ENCODE measurements at regions not wholly inside any gene's neighbourhood (a gene's known extent, or its start where the extent isn't known, plus 50 kb on each side); places are given as distances from the start of the nearest gene placed in this dataset.
A peak's percentile ranks its signal among the peaks of the same experiment; 100 is the strongest.

DNA sequence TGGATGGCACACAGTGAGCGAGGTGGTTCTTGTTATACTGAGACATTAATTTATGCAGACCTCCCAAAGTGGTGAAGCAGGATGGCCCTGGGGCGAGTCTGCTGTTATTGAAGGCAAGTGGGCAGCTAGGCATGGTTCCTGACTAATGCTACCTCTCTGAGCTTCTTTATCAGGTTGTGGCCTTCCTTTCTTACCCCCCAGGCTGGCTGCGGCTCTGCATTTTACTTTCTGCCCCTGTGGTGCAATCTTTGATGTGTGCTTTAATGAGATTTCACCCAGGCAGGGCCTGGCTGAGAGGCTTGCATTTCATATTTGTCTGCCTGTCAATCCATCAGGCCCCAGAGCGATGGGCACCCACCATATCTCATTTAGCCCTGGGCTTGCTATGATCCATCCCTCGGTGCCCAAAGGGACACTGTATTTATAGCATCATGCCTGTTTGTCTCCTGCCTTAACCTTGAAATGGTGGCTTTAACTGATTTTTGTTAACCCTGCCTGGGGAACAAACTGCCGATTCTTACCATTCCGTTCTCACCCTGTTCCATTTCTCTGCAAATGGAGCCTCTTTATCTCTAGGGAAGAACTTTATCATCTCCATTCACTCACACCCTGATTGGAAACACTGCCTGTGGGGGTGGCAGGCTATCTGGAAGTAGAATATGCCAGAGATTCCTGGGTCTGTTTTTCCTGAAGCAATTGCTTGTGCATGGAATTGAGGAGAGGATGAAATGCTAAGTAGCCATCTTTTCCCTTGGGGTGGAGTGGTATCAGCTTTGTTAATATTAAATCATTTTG, 316.2 kb upstream of the THSD7B start:
- no peak for DNase-seq

DNA sequence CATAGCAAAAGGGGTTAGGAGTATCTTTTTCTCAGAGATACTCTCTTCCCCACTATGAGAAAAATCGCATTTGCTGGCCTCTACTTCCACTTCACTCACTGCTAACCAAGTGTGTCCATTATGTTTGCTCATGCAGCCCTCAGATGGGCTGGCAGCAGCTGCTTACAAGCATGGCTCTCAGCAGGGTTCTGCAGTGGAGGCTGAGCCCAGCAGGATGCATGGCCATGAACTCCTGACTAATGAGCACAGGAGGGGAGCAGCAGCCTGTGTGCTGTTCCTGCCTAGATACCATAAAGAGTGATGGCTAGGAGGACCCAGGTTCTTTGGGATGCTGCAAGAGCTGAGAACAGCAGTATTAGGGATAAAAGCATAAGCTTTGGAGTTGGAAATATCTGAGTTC, 316.9 kb upstream of the THSD7B start:
- DNase-seq, result no peak

DNA sequence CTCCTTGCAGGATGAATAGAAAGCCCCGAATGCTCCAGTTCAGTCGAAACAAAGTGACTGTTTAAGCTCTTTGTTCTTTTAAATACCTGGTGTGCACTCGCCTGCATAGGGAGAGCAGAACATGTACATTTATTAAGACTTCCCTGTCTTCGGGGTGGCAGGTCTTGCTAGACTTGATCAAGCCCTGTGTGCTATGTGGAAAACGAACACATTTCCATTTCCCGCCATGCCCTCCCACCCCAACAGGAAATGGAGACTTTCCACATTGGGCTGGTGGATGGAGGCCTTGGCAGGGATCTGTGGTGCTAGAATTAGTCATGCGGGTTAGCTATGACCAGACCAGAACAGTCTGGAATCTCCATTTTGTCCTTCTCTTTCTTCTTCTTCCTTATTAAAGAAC, 321.0 kb upstream of the THSD7B start:
- no peak for DNase-seq

DNA sequence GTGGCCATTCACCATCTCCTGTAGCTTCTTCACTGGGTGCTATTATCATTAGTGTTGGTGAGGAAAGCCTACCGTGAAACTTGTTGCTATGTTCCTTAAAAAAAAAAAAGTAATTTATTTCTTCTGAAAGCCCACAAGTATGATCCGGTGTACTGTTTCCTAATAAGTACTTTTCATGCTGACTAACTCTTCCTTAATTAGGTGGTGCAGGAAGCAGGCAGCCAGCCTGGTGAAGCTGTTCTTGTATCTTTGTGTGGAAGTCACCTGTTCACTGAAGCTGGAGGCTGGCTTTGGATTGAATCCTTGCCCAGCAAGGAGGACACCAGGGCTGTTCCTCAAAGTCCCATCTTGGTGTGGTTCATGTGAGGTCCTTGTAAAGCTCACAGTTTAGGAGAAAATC, 321.7 kb upstream of the THSD7B start:
- no peak for DNase-seq

DNA sequence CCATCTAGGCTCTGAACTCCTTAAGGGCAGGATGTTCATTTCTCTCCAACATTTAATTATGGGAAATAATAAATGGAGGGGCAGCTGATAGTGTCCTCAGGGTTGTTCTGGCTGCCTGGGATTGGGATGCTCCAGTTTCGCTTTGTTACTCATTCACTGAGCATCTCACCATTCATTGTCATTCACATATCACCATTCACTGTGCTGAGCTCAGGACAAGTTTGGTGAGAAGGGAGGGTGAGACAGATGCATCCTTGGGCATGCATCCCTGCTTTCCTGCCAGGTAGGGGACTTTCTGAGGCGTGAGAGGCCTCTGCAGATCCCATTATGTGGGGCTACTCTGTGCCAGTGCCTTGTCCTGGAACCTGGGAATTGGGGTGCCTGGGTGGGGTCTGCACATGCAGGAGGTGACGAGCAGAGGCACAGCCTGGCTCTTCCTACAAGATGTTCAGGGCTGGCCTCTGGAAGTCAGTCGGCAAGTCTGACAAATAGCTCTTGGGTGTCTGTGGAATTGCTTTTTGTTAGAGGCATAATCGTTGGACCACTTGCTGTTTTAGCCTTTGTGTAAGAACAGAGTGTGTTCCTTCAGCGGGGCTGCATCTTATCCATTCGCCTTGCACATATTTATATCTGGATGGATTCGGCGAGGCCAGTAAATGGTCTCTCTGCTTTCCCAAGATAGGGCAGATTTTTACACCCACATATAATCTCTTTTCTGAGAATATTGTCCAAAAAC, 323.2 kb upstream of the THSD7B start:
- no peak for DNase-seq

DNA sequence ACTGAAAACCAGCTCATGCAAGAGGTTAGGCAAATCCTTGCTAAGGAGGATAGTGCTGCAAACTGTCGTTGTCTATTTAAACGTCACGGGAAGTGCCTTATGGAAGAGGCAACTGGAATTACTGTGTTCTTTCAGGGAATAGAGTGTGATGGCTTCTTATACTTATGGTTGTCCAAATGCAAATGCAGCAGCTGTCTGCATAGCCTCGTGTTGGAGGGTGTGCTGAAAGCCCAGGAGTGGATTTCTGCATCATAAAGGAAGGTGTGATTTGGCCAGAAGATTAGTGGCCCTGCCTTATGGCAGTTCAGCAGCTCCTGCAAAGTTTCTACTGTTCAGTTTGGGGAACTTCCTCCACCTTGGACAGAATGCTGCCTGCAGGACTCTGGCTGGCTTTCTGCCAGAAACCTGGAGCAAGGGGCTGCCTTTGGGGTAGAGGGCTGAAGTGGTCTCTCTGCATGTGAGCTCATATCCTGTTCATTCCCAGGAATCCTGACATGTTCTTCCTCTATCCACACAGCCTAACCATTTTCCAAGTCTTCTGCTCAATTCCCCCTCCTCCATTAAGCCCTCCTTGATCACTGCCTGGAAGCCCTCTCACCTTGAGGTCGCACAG, 321.2 kb upstream of the CXCR4 start:
- no peak for DNase-seq

DNA sequence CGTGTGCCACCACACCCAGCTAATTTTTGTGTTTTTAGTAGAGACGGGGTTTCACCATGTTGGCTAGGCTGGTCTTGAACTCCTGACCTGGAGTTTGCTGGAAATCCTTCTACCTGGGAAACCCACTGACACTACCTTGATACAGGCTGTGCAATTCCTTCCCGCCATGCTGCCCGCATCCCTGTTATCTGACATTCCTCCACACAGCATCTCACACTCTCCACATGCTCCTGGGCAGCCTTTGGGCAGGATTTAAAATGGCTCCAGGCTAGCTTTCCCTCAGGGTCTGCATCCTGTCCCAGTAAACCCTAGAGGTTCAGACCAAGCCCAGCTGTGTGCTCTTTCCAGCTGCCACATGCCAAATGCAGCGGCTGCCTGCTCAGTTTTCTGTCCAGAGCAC, 319.5 kb upstream of the CXCR4 start:
- DNase-seq, result no peak

DNA sequence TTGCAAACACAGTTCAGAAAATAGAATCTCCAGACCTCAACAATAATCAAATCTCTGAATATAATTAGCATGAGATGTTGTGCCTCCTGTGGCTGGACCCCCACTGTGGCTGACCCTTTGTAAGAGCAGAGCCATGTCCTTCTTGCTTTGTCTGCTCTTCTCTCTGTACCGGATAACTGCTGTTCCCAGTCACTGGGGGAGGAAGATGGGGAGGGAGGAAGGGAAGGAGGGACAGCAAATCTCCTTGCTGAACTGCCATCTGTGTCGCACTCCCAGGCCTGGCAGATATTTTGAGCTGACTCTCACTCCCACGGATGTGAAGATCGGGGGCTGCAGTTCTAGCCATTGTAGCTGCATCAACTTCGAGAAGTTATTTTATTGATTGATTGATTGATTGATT, 319.0 kb upstream of the CXCR4 start:
- DNase-seq, result no peak

DNA sequence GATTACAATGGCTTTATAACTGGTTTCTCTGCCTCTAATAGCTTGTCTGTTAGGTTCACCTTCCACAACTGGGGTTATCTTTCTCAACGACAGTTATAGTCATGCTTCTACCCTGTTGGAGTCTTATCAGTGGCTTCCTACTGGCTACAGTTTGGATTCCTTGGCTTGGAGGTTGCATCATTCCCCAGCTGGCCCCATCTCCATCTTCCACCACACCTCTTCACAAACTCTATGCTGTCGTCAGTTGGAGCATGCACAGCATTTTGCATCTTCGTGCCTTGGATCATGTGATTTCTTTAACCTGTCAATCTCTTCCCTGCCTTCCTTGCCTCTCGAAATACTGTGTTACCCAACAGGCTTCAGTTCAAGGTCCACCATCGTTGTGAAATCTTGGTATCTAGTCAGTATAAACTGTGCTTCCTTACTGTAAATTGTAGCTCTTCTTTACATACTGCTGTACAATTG, 316.3 kb upstream of the CXCR4 start:
- no peak for DNase-seq

DNA sequence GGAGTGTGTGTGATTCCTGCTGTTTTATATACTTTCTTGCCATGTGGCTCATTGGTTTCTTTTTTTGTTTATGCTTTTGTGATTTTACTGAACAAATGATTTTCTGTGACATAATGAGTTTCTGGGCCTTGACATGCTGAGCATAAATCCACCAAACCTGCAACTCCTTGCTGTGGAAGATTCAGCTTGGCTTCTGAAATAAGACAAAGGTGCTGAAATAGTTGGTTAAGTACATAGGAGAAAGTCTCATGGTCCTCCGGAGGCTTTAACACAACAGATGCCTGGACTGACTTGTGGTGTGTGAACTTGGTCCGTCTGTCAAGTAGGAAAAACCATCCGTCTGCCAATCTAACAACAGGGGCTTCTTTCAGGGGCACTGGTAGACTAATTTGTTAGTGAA, 315.3 kb upstream of the CXCR4 start:
- DNase-seq, result no peak

DNA sequence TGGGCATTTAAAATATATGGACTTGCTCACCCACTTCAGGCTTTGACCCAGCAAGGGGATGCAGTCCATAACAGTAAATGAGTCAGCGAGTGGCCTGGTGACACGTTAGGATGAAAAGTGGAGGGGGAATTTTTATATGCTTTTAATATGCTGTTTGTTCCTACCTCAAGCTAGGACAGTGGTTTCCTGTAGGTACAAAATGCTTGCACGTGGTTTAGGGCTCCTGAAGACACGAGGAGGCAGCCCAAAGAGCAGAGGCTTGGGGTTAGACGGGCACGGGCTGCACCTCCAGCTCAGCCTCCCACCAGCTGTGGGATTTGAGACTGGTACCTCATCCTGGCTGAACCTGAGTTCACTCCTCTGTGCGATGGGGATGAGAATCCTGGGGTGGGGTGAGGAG, 306.2 kb upstream of the CXCR4 start:
- peak; percentile 19 for DNase-seq

DNA sequence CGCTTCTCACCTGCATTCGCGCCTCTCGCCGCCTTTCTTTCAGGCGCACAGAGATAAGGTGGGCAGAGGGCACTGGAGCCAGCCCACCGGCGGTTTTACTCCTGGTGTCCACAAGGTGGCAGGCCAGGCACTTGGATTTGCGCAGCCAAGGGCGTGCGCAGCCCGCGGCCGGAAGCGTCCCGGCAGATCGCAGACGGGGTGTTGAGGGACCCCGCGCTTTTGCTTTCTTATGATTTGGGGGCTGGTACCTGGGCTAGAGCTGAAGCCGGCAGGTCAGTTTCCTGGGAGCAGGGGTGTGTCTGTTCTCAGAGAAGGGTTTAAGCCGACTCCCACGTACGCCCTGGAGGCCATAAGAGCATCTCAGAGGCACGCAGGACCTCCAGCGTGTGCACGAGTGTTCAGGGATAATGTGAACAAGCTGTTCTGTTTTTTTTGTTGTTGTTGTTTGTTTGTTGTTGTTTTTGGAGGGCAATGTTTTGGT, 305.6 kb upstream of the CXCR4 start:
- DNase-seq, result peak; percentile 87

DNA sequence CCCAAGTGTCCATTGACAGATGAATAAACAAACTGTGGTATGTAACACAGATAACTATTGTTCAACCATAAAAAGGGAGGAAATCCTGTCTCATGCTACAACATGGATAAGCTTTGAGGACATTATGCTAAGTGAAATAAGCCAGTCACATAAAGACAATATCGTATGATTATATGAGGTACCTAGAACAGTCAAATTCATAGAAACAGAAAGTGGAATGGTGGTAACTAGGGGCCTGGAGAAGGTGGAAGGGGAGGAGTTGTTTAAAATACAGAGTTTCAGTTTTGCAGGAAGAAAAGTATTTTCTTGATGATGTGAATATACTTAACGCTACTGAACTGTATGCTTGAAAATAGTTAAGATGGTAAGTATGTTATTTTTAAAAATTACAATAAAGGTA, 304.6 kb upstream of the CXCR4 start:
- no peak for DNase-seq

DNA sequence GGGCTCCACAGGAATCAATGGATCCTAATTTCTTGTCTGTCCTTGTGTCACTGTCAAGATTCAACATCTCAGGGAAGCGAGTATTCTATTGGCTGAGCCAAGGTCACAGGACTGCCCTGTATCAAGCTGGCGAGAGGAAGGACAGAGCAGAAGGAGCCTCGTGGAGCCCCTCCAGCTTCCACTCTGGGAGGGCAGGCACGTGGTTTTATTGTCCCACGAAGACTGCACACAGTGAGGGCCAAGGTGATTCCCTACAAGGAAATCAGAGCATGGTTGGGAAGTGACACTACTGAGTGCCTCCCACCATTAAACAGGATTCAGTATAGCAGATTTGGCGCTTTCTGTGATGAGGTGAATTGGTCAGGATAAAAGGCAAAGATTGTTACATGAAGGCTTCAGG, 302.4 kb upstream of the CXCR4 start:
- no peak for DNase-seq

DNA sequence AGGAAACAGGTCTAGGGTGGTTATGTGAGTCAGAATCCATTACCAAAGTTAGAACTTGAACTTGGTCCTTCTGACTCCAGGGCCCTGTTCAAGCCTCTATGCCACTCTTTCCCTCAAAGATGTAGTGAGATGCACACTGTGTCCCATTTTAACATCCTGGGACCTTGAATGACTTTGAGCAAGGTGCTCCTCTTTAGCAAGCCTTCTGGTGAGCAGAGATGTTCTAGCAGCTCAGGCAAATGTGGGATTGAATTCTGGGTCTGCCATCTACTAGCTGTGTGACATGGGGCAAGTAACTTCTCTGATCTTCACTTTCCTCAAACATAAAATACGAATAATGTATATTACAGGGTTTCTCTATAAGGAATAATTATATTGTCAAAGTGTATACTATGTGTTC, 294.0 kb upstream of the CXCR4 start:
- DNase-seq, result no peak

DNA sequence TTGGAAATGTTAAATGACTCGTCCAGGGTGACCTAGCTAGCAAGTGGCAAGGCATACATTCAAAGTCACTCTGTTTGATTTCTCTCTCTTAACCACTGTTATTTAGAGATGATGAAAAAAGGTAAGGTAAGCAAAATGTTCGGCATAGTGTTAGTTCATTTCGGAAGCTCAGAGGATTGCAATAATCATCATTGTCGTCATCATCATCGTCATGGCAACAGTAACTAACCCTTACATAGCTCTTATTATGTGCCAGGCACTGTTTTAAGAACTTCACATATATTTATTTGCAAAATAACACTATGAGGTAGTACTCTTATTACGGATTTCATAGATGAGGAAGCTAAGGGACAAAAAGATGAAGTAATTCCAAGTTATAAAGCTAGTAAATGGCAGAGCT, 292.7 kb upstream of the CXCR4 start:
- no peak for DNase-seq

DNA sequence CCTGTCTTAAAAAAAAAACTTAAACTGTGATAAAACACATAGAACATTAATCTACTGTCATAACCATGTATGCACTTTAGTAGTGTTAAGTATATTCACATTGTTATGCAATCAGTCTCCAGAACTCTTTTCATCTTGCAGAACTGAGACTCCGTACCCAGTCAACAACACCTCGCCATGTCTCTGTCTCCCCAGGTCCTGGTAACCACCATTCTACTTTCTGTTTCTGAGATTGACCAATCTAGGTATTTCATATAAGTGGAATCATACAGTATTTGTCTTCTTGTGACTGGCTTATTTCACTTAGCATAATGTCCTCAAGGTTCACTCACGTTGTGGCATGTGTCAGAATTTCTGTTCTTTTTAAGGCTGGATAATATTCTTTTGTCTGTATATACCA, 290.8 kb upstream of the CXCR4 start:
- no peak for DNase-seq

DNA sequence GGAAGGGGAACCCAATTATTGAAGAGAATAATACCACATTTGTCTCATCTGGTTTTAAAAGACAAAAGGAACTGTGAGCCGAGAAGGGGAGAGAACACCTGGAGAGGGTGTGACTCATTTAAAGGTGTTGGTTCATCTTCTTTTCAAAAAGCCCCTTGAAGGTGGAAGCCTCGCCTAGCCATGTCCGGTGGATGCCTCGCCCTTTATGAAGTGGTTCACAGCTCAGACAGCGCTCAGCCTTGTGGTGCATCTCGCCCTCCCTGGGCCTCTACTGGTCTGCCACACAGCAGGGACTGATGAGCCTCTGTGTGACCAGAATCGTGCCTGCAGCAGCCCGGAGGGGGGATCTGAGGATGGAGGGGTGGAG, 290.0 kb upstream of the CXCR4 start:
- no peak for DNase-seq

DNA sequence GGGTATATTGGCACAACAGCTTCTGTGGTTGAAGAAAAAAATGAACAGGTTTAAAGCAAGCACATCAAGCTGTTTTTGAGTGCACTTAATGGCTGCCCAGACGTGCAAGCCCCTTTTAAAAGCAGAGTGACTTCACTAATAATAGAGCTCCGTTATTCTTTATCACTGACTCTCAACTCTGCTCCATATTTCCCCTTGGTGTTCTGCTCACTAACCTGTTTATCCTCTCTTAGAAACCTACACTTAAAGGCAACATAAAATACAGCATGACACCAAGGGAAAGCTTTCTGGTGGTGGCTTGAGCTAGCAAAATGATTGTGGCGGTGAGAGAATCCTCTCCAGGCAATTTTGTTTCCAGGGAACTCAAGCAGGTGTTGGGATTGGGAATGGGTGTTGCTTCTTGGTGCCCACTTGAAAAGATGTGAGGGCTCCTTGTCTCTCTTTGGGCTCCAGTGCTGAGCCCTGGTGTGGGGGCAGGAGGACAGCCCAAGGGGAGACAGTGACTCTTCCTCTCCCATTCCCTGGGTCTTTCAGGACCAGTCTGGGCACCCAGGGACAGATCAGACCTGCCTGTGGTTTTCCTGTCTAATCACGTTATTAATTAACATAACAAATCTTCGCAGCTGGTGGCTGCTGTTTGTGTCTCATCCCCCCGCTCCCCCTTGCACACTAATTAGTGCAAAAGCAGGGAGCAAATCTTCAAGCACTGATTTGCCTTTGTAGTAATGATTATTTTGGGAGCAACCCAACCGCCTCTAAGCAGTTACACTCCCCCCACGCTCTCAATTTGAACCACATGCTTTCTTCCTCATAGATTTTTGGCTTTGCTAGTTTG, 289.4 kb upstream of the CXCR4 start:
- no peak for DNase-seq

DNA sequence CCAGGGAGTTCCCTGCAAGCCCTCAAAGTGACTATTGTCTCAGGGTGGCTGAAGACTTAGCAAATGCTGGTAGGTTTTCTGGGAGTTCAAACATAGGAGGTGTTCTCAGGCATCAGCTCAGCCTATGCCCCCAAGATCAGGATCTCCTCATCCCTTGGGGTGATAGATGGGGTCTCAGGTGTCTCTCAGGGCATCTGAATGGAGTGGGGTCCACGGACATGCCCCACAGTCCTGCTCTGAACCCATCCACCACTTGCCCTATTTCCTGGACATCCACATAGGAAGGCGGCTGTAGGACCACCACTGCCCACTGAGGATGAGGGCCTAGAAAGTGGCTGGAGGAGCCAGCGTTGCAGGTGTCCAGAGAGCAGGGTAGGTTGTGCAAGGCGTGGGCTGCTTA, 287.0 kb upstream of the CXCR4 start:
- no peak for DNase-seq

DNA sequence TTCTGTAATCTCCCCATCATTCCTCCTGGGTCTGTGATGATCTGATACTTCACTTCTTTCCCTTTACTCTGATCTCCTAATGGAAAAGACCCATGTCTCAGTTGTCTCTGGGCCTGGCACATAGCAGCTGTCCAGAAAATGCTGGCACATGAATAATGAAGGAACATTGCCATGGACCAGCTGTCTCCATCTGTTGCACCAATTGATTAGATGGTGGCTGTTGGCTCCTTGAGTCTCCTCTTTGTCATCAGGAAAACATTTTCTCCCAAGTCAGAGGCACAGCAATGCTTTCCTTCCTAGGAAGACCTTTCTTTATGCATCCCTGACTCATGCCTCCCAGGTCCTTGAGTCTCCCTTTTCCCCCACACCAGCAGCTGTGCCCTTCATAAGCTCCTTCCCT, 286.2 kb upstream of the CXCR4 start:
- no peak for DNase-seq

DNA sequence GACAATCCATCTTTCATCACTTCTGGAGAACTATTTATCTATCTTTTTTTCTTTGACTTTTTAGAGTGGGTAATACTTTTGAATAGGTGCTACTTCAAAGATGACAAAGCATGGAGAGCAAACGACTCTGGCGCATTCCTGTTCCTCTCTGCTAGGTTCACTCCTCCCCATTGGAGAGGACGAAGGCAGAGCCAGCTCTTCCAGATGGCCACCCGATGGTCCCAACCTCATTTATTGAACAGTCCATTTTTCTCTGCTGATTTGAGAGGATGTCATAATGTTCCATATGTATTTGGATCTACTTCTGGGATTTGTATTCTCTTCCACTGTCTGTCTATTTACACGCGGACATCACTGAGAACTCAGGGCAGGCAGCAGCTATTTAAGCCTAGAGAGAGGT, 284.3 kb upstream of the CXCR4 start:
- DNase-seq, result no peak

DNA sequence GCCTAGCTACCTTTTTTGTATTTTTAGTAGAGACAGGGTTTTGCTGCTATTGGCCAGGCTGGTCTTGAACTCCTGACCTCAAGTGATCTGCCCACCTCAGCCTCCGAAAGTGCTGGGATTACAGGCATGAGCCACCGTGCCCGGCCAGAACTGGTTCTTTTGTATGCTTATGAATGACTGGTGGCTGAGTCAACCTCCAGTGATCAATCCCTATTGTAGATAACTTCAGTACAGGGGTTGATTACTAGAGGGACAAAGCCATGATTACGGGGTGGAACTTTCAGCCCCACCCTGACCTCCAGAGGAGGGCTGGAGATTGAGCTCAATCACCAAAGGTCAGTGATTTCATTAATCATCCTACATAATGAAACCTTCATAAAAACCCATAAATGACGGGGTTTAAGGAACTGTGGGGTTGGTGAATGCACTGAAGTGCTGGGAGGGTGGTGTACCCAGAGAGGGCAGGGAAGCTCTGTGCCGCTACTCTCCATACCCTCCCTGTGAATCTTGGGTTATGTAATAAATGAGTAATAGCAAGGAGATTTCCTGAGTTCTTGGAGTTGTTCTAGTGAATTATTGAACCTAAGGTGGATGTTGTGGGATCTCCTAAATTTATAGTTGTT, 281.8 kb upstream of the CXCR4 start:
- no peak for DNase-seq
